GM18873 (cell line): ENCODE measurements at regions not wholly inside any gene's neighbourhood (a gene's known extent, or its start where the extent isn't known, plus 50 kb on each side); places are given as distances from the start of the nearest gene placed in this dataset.

Experiments used
- ATAC-seq: cut with Tn5 transposase; IDR thresholded peaks from one replicate; pipeline ENCODE4 v1.9.1; 2021; ENCODE audit warnings: mild to moderate bottlenecking, moderate library complexity, moderate number of reproducible peaks; ENCODE audit not compliant: unreplicated experiment, low FRiP score

GRCh38 chr6:40340957-40341356 is 246.2 kb downstream of the LRFN2 start:
- no peak for ATAC-seq

GRCh38 chr6:40340196-40340595 is 247.0 kb downstream of the LRFN2 start:
- no peak for ATAC-seq

GRCh38 chr6:40338306-40338705 is 248.9 kb downstream of the LRFN2 start:
- no peak for ATAC-seq

GRCh38 chr6:40336940-40337760 is 250.0 kb downstream of the LRFN2 start:
- ATAC-seq = no peak

- ATAC-seq = no peak
Observed at GRCh38 chr6:40336296-40336695, 250.9 kb downstream of the LRFN2 start.

- no peak for ATAC-seq
Observed at GRCh38 chr6:40334496-40335270, 252.5 kb downstream of the LRFN2 start.

GRCh38 chr6:40331545-40331944 is 255.6 kb downstream of the LRFN2 start:
- no peak for ATAC-seq

- no peak for ATAC-seq
Observed at GRCh38 chr6:40330301-40330721, 256.9 kb downstream of the LRFN2 start.

GRCh38 chr6:40328986-40329545 is 258.1 kb downstream of the LRFN2 start:
- ATAC-seq = no peak

- ATAC-seq = no peak
Observed at GRCh38 chr6:40328386-40328985, 258.7 kb downstream of the LRFN2 start.

- no peak for ATAC-seq
Observed at GRCh38 chr6:40326714-40327421, 260.3 kb downstream of the LRFN2 start.

GRCh38 chr6:40325791-40326190 is 261.4 kb downstream of the LRFN2 start:
- ATAC-seq = no peak

GRCh38 chr6:40325041-40325440 is 262.1 kb downstream of the LRFN2 start:
- ATAC-seq = no peak

GRCh38 chr6:40323881-40324634 is 263.1 kb downstream of the LRFN2 start:
- ATAC-seq = no peak

- no peak for ATAC-seq
Observed at GRCh38 chr6:40322336-40322735, 264.8 kb downstream of the LRFN2 start.

GRCh38 chr6:40321616-40322015 is 265.5 kb downstream of the LRFN2 start:
- no peak for ATAC-seq

GRCh38 chr6:40320947-40321346 is 266.2 kb downstream of the LRFN2 start:
- no peak for ATAC-seq

- ATAC-seq = no peak
Observed at GRCh38 chr6:40320441-40320840, 266.7 kb downstream of the LRFN2 start.

- ATAC-seq = no peak
Observed at GRCh38 chr6:40319124-40319523, 268.0 kb downstream of the LRFN2 start.

- no peak for ATAC-seq
Observed at GRCh38 chr6:40315060-40315459, 272.1 kb downstream of the LRFN2 start.
